GM19240 (cell line): ENCODE measurements at regions not wholly inside any gene's neighbourhood (a gene's known extent, or its start where the extent isn't known, plus 50 kb on each side); places are given as distances from the start of the nearest gene placed in this dataset.

Source experiments
- DNase-seq: peaks from one replicate; pipeline ENCODE4 v3.0.0; 2011; ENCODE audit warnings: low spot score; ENCODE audit not compliant: insufficient read length

DNA sequence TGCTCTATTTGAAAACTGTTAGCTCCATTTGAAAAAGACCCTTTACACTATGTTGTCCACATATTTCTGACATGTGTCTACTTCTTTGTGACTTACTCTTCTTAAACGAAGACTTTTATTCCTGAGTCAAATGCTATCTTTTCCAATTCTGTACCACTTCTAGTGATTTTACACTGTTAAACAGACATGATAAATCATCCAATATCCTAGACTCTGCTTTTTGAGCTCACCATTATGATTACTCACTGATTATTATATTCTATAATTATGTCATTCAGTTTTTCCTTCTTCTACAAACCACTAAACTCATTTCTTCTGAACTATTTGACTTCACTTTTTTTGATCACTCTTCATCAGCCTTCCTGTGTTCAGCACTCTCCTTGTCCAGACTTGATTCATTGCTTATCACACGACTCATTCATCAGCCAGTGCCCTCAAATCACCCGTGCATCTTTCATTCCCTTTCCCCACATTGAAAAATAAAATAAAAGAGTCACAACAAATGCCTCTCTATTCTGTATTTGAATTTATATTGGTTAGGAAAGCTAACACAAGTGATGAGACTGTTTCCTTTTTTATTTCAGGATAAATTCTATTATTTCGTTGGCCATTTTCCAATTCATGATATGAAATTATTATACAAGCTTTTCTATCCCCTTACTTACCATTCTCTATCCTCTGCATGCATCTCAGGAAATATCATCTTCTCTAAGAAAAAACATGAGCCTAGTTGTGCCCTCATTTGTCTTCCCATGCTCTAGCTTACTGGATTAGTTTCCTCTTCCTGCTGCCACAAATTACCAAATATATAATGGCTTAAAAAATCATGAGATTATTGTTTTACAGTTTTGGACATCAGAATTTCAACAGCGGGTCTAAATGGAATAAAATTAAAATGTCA lies 1482.1 kb upstream of the MIR17HG start:
- DNase-seq: no peak

DNA sequence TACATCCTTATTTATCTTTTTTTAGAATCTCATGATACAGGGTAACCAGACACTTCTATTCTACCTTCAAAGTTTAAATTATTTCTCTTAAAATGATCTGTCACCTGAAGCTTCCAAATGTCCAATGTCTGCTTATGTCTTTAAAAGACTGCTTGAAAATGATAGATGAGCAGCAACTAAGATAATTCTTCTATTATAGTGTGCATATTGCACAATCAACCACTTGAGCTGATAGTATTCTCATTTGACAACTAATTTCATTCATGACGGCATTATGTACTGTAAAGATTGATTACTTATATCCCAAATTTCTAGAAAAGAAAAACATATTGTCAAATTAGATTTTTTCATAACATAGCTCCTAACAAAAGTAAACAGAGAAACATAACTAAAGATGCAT lies 1478.2 kb upstream of the MIR17HG start:
- DNase-seq: no peak

DNA sequence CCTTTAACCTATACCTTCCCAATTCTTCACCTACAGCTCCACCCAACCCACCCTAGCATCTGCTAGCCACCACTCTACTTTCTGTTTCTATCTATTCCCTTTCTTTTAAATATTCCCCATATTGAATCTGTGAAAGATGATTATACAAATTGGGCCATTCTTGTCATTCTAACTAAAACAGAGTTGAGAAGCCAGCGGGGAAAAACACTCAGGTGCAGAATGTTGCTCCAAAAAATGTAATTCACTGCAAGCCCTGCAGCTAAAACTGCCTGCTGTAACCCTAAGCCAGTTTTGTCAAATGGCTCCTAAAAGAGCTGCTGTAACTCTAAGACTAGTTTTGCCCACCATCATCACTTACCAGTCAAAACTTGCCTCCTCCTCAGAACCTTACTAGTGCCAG lies 1468.6 kb upstream of the MIR17HG start:
- no peak for DNase-seq

DNA sequence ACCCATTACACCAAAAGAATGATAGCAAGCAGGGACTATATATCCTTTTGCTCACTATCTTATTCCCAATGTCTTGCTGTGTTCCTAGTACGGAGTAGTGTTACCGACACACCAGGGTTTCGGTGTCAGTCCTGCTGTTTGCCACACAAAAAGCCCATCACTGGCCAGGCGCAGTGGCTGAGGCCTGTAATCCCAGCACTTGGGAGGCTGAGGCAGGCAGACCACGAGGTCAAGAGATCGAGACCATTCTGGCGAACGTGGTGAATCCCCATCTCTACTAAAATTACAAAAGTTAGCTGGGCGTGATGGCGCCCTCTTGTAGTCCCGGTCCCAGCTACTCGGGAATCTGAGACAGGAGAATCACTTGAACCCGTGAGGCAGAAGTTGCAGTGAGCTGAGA lies 1467.3 kb upstream of the MIR17HG start:
- no peak for DNase-seq

DNA sequence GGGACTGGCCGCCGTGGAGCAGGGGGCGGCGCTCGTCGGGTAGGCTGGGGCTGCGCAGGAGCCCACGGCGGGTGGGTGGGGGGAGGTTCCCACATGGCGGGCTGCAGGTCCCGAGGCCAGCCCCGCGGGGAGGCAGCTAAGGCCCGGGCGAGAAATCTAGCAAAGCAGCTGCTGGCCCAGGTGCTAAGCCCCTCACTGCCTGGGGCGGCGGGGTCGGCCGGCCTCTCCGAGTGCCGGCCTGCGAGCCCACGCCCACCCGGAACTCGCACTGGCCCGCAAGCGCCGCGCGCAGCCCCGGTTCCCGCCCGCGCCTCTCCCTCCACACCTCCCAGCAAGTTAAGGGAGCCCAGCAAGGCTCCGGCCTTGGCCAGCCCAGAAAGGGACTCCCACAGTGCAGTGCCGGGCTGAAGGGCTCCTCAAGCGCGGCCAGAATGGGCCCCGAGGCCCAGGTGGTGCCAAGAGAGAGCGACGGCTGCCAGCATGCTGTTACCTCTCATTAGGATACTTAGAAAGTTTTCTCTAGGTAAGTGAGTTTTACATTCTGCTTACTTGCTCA lies 1463.5 kb upstream of the MIR17HG start:
- no peak for DNase-seq

DNA sequence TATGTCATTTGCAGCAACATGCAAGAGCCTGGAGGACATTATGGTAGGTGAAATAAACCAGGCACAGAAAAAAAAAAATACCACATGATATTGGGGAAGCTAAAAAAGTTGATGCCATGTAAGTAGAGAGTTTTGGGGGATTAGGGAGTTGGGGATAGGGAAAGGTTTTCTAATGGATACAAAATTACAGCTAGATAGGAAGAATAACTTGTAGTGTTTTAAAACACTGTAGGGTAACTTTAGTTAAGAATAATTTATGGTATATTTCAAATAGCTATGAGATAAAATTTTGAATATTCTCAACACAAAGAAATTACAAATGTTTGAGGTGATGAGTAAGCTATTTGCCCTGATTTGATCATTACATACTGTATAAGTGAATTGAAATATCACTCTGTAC lies 1456.7 kb upstream of the MIR17HG start:
- DNase-seq: no peak

DNA sequence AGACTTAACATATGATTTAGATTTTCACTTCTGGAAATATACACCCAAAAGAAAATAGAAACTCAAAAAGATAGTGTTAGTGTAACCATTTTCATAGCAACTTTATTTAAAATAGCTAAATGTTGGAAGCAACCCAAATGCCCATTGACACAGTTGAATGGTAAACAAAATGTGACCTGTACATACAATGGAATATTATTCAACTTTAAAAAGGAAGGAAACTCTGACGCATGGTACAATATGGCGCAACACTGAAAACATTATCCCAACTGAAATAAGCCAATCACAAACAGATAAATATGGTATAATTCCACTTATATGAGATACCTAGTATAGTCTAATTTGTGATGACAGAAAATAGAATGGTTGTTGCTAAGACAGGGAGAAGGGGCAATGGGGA lies 1456.1 kb upstream of the MIR17HG start:
- DNase-seq: no peak

DNA sequence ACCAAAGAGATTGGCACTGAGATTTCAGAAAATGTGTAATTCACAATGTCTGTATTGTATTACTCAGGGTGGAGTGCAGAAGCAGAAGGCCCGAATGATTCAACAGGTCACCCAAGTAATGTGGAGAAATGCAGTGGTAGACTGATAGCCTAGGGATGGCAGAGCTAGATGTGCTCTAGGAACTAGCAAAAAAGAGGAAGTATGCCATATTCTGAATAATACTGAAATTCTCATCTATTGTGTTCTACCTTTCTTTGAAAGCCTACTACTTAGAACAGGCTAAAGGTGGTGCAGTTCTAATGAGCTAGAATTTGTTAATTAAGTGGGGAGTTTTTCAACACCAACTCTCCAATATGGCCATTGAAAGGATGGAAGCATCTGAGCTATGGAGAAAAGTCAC lies 1449.8 kb upstream of the MIR17HG start:
- no peak for DNase-seq

DNA sequence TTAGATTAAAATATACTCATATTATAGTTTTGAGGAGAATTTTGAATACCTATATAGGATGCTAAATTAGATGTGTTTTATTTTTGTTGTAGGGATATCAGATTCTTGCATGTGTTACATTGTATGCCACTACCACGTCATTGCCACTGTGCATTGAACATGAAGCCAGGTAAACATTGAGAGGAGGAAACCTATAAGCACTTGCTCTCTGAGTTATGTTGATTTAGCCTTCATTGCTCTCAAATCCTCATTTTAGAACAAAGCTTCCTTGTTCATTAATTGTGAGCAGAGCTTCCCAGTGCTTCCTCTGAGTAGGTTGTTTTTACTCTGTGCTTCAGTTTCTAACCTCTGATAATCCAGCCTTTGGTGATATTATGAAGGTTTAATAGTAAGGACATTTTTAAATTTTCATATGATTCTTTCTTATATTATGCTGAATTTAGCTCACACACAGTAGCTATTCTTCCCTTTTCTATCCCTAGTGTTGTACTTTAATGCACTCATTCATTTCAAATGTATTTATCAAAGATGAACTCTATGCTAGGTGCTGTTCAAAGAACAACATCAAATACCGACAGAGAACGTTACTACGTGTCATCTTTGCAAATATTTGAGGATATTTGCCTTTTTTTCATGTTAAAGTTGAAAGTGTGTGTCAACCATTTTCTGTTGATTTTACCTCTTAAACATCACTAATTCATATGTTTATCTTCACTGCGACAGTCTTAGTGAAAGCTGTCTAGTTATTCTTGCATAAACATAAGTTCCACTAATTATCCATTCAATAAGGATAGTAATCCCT lies 1448.0 kb upstream of the MIR17HG start:
- DNase-seq: no peak

DNA sequence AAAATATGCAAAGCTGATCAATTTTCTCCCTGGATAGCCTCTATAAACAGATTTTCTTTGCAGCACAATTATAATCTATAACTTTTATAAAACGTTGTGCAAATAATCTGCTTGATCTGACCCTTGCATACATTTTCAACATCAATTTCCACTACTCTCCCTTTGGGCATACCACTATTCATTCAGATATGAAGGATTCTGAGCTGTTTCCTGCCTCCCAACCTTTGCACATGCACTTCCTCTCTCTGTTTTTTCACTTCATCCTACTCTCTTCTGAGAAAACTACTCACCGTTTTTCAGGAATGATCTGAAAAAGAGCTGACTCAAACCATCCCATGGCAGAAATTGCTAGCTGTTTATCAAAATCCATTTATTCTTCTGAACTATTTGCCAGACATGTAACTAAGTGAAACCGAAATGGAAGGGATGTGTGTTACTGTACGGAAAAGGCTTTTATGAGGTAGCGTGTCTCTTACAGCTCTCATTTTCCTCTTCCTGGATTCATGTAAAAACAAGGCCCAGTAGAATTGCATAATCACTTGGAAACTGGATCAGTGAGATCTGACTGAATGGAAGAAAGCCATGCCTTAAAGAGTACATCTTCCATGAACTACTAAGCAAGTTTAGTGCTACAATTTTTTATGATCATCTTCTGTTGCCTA lies 1447.3 kb upstream of the MIR17HG start:
- no peak for DNase-seq

DNA sequence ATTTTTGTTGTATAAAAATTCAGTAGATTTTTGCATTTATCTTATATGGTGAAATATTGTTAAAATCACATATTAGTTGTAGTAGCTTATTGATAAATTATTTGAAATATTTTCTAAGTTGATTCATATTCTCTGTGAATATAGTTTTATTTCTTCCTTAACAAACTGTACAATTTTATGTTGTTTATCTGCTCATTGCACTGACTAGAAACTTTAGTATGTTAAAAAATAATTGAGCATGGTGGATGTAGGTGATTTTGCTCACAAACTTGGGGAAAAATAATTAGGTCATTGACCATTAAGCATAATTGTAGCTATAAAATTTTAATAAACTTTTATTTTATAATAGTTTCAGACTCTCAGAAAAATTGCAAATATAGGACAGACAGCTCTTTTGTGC lies 1445.3 kb upstream of the MIR17HG start:
- no peak for DNase-seq

DNA sequence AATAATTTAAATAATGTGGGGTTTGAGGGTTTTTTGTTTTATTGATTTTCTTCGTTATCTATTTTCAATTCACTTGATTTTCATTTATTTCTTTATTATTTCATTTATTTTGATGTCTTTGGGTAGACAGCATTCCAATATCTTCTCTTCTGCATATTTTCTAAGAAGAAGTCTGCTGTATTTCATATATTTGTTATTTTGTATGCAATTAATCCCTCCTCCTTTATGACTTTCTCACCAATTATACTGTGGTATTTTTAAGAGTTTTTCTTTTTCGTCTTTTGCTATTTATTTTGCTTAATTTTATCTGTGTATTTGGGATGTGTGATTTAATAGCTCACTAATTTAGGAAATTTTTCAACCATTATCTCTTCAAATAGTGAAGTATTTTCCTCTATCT lies 1444.4 kb upstream of the MIR17HG start:
- no peak for DNase-seq

DNA sequence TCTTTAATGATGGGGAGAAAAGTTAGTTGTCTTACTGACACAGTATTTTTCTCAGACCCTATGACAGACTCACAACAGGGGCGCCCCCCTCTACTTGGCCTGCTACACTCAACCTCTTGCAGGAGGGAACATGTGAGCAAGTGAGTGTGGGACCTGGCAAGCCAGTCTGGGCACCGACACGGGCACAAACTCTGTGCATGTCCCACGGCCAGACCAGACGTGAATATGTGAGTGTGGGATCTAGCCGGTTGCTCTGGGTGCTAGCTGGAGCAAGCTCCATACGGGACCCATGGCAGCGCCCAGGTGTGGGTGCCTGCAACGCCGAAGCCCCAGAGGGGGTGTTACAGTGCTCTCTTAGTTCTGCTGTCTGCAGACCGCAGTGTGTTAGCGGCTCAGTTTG lies 1437.3 kb upstream of the MIR17HG start:
- DNase-seq: no peak

DNA sequence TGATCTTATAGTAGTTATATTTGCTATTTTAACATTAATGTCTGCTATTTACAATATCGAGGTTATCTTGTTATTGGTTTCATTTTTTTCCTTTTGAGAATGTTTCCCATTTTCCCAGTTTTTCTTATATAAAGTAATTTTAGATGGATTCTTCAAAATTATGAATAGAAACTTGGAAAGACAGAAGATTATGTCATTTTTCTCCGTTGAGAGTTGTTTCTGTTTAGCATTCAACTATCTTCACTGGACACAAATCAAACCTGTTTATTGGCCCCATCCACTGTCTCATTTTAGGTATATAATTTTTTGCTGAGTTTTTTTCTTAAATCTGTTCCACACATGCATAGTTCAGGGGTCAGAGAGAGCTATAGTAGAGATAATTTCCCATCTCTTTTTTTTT lies 1430.9 kb upstream of the MIR17HG start:
- DNase-seq: no peak

DNA sequence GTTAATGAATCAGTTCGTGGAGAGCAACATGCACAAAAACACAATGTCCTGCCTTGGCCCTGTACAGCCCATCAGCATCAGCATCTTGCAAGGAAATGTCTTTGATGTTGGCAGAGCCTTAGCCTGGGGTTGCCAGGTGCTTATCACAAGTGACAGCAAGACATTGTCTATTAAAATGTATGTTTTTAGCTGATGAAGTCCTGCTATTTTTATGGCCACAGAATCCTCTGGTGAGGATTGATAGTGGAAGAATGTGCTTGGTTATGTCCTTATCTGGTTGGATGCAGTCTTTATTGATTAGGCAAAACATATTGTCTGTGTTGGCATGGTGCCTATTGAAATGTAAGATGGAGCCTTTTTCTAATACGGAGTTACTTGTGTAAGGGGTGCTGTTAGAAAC lies 1427.0 kb upstream of the MIR17HG start:
- no peak for DNase-seq

DNA sequence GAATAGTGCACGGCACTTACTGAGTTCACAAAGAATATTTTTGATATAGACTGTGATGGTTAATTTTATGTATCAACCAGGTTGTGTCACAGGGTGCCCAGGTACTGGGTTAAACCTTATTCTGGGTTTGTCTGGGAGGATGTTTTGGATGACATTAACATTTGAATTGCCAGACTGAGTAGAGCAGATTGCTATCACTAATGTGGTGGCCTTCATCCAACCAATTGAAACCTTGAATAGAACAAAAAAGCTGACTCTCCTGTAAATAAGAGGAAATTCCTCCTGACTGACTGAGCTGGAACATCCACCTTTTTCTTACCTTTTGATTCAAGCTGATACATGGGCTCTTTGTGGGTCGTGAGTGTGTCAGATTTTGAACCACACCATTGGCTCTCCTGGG lies 1424.4 kb upstream of the MIR17HG start:
- no peak for DNase-seq

DNA sequence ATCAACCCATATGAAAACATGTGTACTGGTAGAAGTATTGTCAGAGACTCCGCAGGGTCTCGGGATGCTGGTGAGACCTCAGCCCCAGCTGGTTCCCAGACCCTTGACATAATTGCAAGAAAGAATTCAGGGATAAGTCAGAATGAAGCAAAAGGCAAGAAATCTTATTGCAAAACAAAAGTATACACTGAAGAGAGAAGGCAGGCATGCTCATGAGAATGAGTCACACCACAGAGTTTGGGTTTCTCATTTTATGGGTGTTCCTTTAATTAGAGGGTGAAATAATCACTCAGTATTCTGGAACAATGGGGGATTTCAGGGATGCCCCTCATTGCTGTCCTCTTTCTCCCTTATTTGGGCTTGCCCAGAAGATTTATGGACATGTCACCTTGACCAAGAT lies 1423.8 kb upstream of the MIR17HG start:
- no peak for DNase-seq

DNA sequence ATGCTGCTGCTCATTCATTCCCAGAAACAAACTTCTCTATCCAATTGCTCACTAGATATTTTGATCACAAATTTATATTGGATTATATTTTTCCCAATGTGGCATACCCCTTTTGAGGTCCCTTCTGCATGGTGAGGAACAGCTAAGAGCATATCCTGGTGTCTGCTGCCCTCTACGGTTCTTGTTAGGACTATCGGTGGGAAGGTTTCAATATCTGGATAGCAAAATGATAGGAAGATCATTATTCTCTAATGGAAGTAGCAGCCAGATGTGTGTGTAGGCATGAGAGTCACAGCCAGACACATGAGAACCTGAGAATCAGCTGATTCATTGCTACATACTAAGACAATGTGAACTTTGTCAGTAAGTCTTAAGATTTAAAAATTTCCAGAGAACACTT lies 1422.4 kb upstream of the MIR17HG start:
- DNase-seq: no peak

DNA sequence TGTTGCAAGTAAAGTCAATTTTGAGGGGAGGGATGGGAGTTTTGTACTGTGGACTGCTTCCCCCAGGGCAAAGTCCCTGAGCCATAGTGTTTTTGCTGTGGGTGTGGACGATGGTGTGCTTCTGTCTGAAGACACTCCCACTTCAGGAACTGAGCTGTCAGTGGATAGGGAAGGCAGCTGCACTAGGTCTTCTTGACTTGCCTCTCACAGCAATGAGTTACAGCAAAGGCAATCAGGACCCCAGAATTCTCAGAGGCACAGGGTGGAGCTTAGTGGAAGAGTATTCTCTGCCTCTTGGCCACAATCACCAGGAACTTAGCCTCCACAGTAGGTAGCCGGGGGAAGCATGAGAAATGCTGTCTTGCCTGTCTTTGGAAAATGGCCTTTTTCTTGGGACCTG lies 1416.6 kb upstream of the MIR17HG start:
- DNase-seq: no peak

DNA sequence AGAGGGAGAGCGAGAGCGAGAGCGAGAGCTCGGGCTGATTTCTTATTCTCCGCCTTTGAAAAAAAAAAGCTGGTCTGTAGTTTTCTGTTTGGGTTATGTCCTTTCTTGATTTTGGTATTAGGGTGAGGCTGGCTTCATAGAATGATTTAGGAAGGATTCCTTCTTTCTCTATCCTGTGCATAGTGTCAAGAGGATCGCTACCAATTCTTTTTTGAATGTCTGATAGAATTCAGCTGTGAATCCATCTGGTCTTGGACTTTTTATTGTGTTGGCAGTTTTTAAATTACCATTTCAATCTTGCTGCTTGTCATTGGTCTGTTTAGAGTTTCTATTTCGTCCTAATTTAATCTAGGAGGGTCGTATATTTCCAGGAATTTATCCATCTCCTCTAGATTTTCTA lies 1414.6 kb upstream of the MIR17HG start:
- no peak for DNase-seq

DNA sequence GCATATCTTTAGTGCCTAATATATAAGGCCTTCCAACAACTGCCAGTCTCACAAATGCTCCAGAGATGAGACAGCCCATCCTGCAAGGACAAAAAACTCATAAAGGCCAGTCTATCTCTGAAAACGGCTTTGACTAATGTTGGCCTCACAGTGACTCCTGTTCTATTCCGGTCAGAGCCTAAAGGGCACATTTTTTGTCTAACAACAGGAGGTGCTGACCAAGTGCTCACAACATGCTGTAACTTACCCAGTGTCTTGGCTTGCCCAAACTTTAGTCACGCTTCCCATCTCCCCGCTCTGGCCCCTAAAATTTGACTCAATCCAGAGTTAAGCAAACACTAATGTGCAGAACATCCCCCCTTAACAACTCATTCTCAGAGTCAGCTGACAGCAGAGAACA lies 1411.2 kb upstream of the MIR17HG start:
- no peak for DNase-seq

DNA sequence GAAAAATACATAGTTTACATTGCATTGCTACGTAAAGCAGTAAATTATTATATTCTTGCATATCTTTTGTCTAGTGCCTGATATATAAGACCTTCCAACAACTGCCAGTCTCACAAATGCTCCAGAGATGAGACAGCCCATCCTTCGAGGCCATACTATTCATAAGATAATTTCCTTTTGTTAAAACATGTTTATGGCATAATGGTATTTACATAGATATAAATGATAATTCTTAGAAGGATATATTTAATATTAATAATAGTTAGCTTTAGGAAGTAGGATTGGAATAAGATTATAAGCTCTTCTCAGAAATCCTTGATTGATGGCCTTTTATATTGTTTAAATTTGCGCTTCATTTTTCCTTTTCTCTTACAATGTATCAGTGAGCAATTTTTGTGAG lies 1410.1 kb upstream of the MIR17HG start:
- no peak for DNase-seq
